ENCODE measurements at regions not wholly inside any gene's neighbourhood (a gene's known extent, or its start where the extent isn't known, plus 50 kb on each side); places are given as distances from the start of the nearest gene placed in this dataset.

- TF ChIP-seq, protein P1, sequence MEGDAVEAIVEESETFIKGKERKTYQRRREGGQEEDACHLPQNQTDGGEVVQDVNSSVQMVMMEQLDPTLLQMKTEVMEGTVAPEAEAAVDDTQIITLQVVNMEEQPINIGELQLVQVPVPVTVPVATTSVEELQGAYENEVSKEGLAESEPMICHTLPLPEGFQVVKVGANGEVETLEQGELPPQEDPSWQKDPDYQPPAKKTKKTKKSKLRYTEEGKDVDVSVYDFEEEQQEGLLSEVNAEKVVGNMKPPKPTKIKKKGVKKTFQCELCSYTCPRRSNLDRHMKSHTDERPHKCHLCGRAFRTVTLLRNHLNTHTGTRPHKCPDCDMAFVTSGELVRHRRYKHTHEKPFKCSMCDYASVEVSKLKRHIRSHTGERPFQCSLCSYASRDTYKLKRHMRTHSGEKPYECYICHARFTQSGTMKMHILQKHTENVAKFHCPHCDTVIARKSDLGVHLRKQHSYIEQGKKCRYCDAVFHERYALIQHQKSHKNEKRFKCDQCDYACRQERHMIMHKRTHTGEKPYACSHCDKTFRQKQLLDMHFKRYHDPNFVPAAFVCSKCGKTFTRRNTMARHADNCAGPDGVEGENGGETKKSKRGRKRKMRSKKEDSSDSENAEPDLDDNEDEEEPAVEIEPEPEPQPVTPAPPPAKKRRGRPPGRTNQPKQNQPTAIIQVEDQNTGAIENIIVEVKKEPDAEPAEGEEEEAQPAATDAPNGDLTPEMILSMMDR (IDR thresholded peaks at IDR 0.05; ENCODE audit: poor library complexity), result no peak
- TF ChIP-seq EZH2 (IDR thresholded peaks at IDR 0.05; ENCODE audit: borderline replicate concordance) (no peak), EZH2phosphoT487 (IDR thresholded peaks at IDR 0.05; ENCODE audit: low read depth, severe bottlenecking, unreplicated experiment) (no peak)
Observed at GRCh38 chr16:65940711-65941110, 425.8 kb upstream of the CDH5 start.
